ENCODE measurements at regions not wholly inside any gene's neighbourhood (a gene's known extent, or its start where the extent isn't known, plus 50 kb on each side); places are given as distances from the start of the nearest gene placed in this dataset.

DNA sequence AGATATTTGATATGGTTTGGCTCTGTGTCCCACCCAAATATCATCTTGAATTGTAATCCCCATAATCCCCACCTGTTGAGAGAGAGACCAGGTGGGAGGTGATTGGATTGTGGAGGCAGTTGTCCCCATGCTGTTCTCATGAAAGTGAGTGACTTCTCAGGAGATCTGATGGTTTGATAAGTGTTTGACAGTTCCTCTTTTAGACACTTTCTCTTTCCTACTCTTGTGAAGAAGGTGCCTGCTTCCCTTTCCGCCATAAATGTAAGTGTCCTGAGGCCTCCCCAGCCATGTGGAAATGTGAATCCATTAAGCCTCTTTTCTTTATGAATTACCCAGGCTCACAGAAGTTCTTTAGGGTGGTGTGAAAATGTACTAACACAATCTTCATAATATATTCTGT is 1404.0 kb upstream of the ADGRB3 start:
- no peak overlapping the region for H2BK5ac ChIP-seq (ENCODE audit: low read depth, low read length)
- no peaks in the 10 kb centered on the region for H3K36me3 ChIP-seq (ENCODE audit: control insufficient read depth in 2 of 4, insufficient read depth in 4 of 4, low read length in 3 of 4)
- H2AFZ ChIP-seq (ENCODE audit: low read length), result no peak overlapping the region
- TF ChIP-seq KDM5A (IDR thresholded peaks at IDR 0.05; ENCODE audit: low read length) (no peak), RNF2 (IDR thresholded peaks at IDR 0.05; ENCODE audit: borderline replicate concordance, low read depth, low read length, missing control alignments, poor library complexity, severe bottlenecking) (no peak), CHD1 (IDR thresholded peaks at IDR 0.05; ENCODE audit: low read depth, low read length) (no peak), EP300 (IDR thresholded peaks at IDR 0.05; ENCODE audit: borderline replicate concordance in 1 of 2, low read depth in 2 of 2, low read length in 2 of 2) (no peak), EGR1 (IDR thresholded peaks at IDR 0.05; ENCODE audit: borderline replicate concordance, low read depth, low read length) (no peak), CBX5 (IDR thresholded peaks at IDR 0.05; ENCODE audit: low read depth, low read length) (no peak), JUN (IDR thresholded peaks at IDR 0.05; ENCODE audit: low read depth, low read length) (no peak)
- no peak for FAIRE-seq
- no peak overlapping the region for H4K5ac ChIP-seq (ENCODE audit: insufficient read length, low read depth, low read length)
- no peaks in the 10 kb centered on the region for H3K9me3 ChIP-seq (ENCODE audit: insufficient read depth in 2 of 2, low read depth in 1 of 2, low read length in 1 of 2)
- no peak overlapping the region for H3K27ac ChIP-seq (ENCODE audit: low read depth, low read length)
- H3K4ac ChIP-seq (replicated peaks; ENCODE audit: insufficient read length, low read depth, low read length), result no peak overlapping the region
- no peak overlapping the region for H3K4me2 ChIP-seq (ENCODE audit: insufficient read depth in 1 of 2, low read depth in 2 of 2, low read length in 2 of 2)
- H3K14ac ChIP-seq (ENCODE audit: insufficient read length), result no peak overlapping the region
- H4K8ac ChIP-seq (ENCODE audit: extremely low read depth, insufficient read depth, low read length), result no peak overlapping the region
- H4K20me1 ChIP-seq (replicated peaks in 1 of 2; ENCODE audit: control insufficient read depth in 1 of 2, insufficient read depth in 2 of 2, low read length in 2 of 2), result no peaks in the 10 kb centered on the region
- ChIA-PET POLR2A (ENCODE audit: partially characterized antibody) (no interaction called here), CTCF (ENCODE audit: partially characterized antibody) (no interaction called here)
- no peak overlapping the region for H3K56ac ChIP-seq (replicated peaks; ENCODE audit: insufficient read length, low read depth, low read length)
- no peak overlapping the region for H2BK12ac ChIP-seq (ENCODE audit: low read depth, low read length)
- H2BK15ac ChIP-seq (ENCODE audit: low read length), result no peak overlapping the region
- no peak overlapping the region for H3K18ac ChIP-seq (ENCODE audit: extremely low read depth, low read length)
- H3K4me3 ChIP-seq (ENCODE audit: extremely low read depth in 1 of 4, insufficient read depth in 2 of 4, low read depth in 3 of 4, low read length in 4 of 4), result no peak overlapping the region
- no peaks in the 10 kb centered on the region for H3K27me3 ChIP-seq (replicated peaks in 1 of 4; ENCODE audit: control insufficient read depth in 3 of 4, extremely low read depth in 1 of 4, insufficient read depth in 3 of 4, low read length in 3 of 4)
- H2AK5ac ChIP-seq (ENCODE audit: low read depth, low read length), result no peak overlapping the region
- no peaks in the 10 kb centered on the region for H3K4me1 ChIP-seq (replicated peaks in 1 of 4; ENCODE audit: control insufficient read depth in 3 of 4, insufficient read depth in 4 of 4, low read length in 3 of 4)
- no peak for DNase-seq (ENCODE audit: low read depth in 1 of 2, low spot score in 2 of 2)
- H3K9ac ChIP-seq (replicated peaks in 1 of 4; ENCODE audit: extremely low read depth in 1 of 4, low read depth in 3 of 4, low read length in 3 of 4), result no peak overlapping the region
- H2BK20ac ChIP-seq (ENCODE audit: low read length), result no peak overlapping the region
- no peak overlapping the region for H2BK120ac ChIP-seq (replicated peaks; ENCODE audit: low read depth, low read length)
- no peaks in the 10 kb centered on the region for H3K79me1 ChIP-seq (ENCODE audit: low read depth, low read length)
- H4K91ac ChIP-seq (replicated peaks; ENCODE audit: insufficient read length, low read length), result no peak overlapping the region
- 100% methylated on average over 1 of the region's 1 CpG; no CpG with 5 or more reads in 1 of the 2 experiments for WGBS, 2 experiments (ENCODE audit: extremely low coverage in 1 of 2, insufficient coverage in 1 of 2, insufficient read length in 1 of 2, insufficient replicate concordance in 2 of 2, low coverage in 1 of 2, low lambda C conversion rate in 2 of 2, missing lambda C conversion rate in 1 of 2)
- H3K23me2 ChIP-seq (ENCODE audit: low read depth, low read length), result no peaks in the 10 kb centered on the region
- H3K79me2 ChIP-seq (ENCODE audit: control insufficient read depth in 1 of 2, insufficient read depth in 2 of 2, low read length in 2 of 2), result no peaks in the 10 kb centered on the region
- H3K23ac ChIP-seq (ENCODE audit: insufficient read length), result no peak overlapping the region

Data from H1 (cell line).